ENCODE measurements at regions not wholly inside any gene's neighbourhood (a gene's known extent, or its start where the extent isn't known, plus 50 kb on each side); places are given as distances from the start of the nearest gene placed in this dataset.

GRCh38 chr2:70367722-70368323 lies 66.0 kb upstream of the FAM136A start:
- H3K4me1 ChIP-seq (ENCODE audit: low read depth) = no peaks in the 10 kb centered on the region
- H3K27me3 ChIP-seq = no peaks in the 10 kb centered on the region
- TF ChIP-seq, protein P1, sequence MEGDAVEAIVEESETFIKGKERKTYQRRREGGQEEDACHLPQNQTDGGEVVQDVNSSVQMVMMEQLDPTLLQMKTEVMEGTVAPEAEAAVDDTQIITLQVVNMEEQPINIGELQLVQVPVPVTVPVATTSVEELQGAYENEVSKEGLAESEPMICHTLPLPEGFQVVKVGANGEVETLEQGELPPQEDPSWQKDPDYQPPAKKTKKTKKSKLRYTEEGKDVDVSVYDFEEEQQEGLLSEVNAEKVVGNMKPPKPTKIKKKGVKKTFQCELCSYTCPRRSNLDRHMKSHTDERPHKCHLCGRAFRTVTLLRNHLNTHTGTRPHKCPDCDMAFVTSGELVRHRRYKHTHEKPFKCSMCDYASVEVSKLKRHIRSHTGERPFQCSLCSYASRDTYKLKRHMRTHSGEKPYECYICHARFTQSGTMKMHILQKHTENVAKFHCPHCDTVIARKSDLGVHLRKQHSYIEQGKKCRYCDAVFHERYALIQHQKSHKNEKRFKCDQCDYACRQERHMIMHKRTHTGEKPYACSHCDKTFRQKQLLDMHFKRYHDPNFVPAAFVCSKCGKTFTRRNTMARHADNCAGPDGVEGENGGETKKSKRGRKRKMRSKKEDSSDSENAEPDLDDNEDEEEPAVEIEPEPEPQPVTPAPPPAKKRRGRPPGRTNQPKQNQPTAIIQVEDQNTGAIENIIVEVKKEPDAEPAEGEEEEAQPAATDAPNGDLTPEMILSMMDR (IDR thresholded peaks at IDR 0.05; ENCODE audit: low read depth, low read length) = no peak
- DNase-seq (ENCODE audit: low read depth in 1 of 2, low spot score in 1 of 2) = peak in 1 of 2 donors; percentile 63
- H3K27ac ChIP-seq = no peak overlapping the region
- no peaks in the 10 kb centered on the region for H3K9me3 ChIP-seq (ENCODE audit: low read depth)
- no peak overlapping the region for H3K4me3 ChIP-seq
- H3K36me3 ChIP-seq = no peaks in the 10 kb centered on the region

- Histone ChIP-seq H3K4me3 (no peak overlapping the region), H3K4me1 (ENCODE audit: low read depth) (peaks cover 4% of the 10 kb centered on the region), H3K36me3 (no peaks in the 10 kb centered on the region), H3K27me3 (no peaks in the 10 kb centered on the region), H3K27ac (no peak overlapping the region), H3K9me3 (ENCODE audit: low read depth) (no peaks in the 10 kb centered on the region)
- DNase-seq (ENCODE audit: low read depth in 1 of 2, low spot score in 1 of 2) = no peak
- TF ChIP-seq, protein P1 (IDR thresholded peaks at IDR 0.05; ENCODE audit: low read depth, low read length) = no peak
Measured at GRCh38 chr2:70362661-70363060, 60.8 kb upstream of the FAM136A start.

DNA sequence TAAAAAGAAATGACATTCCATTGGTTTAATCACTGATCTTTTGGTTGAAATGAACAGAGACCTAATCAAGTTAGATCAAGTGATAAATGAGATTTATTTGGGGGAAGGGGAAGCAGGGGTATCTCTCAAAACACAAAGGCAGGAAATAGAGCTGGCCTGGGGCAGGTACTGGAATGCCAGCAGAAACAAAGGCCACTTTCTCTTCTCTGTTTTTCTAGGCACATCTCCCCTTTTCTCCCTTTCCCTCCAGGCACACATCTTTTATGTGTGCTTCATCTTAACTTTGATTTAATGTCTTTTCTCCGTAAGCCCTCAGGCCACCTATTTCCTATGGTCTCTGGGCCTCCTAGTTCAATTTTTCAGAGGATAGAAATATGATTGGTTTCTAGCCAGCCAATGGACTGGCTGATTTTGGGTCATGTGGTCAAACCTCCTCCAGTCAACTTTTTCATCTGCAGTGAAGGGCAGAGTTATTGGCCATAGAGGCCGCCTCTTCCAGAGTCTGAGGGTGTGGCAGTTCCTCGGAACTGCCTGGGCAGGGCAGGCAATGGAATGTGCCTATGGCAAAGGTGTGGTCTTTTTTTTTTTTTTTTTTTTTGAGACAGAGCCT lies 58.9 kb upstream of the FAM136A start:
- H3K9me3 ChIP-seq (ENCODE audit: low read depth) = no peaks in the 10 kb centered on the region

GRCh38 chr2:70357684-70358071 lies 55.8 kb upstream of the FAM136A start:
- no peaks in the 10 kb centered on the region for H3K36me3 ChIP-seq
- H3K9me3 ChIP-seq (ENCODE audit: low read depth) = no peaks in the 10 kb centered on the region
- TF ChIP-seq, protein P1 (IDR thresholded peaks at IDR 0.05; ENCODE audit: low read depth, low read length) = no peak
- no peak overlapping the region for H3K27ac ChIP-seq
- peak in 1 of 2 donors; percentile 13 for DNase-seq (ENCODE audit: low read depth in 1 of 2, low spot score in 1 of 2)
- peaks cover 4% of the 10 kb centered on the region for H3K4me1 ChIP-seq (ENCODE audit: low read depth)
- no peaks in the 10 kb centered on the region for H3K27me3 ChIP-seq
- H3K4me3 ChIP-seq = no peak overlapping the region

More for the DNA sequence above, 58.9 kb upstream of the FAM136A start:
- TF ChIP-seq, protein P1 (IDR thresholded peaks at IDR 0.05; ENCODE audit: low read depth, low read length) = no peak
- H3K4me1 ChIP-seq (ENCODE audit: low read depth) = peaks cover 4% of the 10 kb centered on the region
- no peak for DNase-seq (ENCODE audit: low read depth in 1 of 2, low spot score in 1 of 2)
- H3K36me3 ChIP-seq = no peaks in the 10 kb centered on the region
- no peaks in the 10 kb centered on the region for H3K27me3 ChIP-seq
- H3K27ac ChIP-seq = no peak overlapping the region
- H3K4me3 ChIP-seq = no peak overlapping the region

- no peak overlapping the region for H3K4me3 ChIP-seq
- DNase-seq (ENCODE audit: low read depth in 1 of 2, low spot score in 1 of 2) = no peak
- no peaks in the 10 kb centered on the region for H3K9me3 ChIP-seq (ENCODE audit: low read depth)
- peaks cover 4% of the 10 kb centered on the region for H3K4me1 ChIP-seq (ENCODE audit: low read depth)
- no peaks in the 10 kb centered on the region for H3K36me3 ChIP-seq
- H3K27ac ChIP-seq = no peak overlapping the region
- TF ChIP-seq, protein P1 (IDR thresholded peaks at IDR 0.05; ENCODE audit: low read depth, low read length) = no peak
- no peaks in the 10 kb centered on the region for H3K27me3 ChIP-seq
Measured at GRCh38 chr2:70356941-70357683, 55.2 kb upstream of the FAM136A start.

Data from cardiac muscle cell (in vitro differentiated cells and primary cell).